ENCODE measurements at regions not wholly inside any gene's neighbourhood (a gene's known extent, or its start where the extent isn't known, plus 50 kb on each side); places are given as distances from the start of the nearest gene placed in this dataset.

DNA sequence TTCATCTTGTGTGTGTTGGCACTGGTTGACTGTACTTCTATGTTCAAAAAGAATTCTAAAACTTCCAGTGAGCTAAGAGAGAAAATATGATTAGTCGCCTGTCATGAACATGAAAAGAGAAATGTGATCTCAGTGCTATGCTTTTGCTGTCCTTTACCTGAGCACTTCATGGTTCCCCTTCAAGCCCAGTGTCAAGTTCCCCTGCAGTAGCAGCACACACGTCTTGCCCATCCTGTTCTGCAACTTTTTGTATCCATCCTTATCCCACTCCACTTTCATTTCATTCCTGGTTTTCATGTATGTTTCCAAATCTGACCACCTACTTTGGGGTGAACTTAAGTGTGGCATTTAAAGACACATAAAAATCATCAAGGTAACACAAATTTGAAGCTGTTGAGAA lies 848.0 kb upstream of the USP15 start:
- BruUV-seq (replicated peaks): no TSS peak
- intact Hi-C loops (cut with micrococcal nuclease; ENCODE audit: unreplicated experiment): no loop called here
- H2AFZ ChIP-seq: no peak overlapping the region
- no peaks in the 10 kb centered on the region for H3F3A ChIP-seq (ENCODE audit: insufficient read depth, low read depth)
- H4K20me1 ChIP-seq (ENCODE audit: insufficient read depth): no peaks in the 10 kb centered on the region
- no peak overlapping the region for H3K4me3 ChIP-seq
- H3K27me3 ChIP-seq (ENCODE audit: insufficient read depth, low read depth): no peaks in the 10 kb centered on the region
- H3K27ac ChIP-seq: no peak overlapping the region
- DNase-seq: no peak
- POLR2A ChIA-PET (ENCODE audit: unreplicated experiment): no interaction called here
- no peaks in the 10 kb centered on the region for H3K36me3 ChIP-seq (ENCODE audit: low read depth)
- TF ChIP-seq, protein P1, sequence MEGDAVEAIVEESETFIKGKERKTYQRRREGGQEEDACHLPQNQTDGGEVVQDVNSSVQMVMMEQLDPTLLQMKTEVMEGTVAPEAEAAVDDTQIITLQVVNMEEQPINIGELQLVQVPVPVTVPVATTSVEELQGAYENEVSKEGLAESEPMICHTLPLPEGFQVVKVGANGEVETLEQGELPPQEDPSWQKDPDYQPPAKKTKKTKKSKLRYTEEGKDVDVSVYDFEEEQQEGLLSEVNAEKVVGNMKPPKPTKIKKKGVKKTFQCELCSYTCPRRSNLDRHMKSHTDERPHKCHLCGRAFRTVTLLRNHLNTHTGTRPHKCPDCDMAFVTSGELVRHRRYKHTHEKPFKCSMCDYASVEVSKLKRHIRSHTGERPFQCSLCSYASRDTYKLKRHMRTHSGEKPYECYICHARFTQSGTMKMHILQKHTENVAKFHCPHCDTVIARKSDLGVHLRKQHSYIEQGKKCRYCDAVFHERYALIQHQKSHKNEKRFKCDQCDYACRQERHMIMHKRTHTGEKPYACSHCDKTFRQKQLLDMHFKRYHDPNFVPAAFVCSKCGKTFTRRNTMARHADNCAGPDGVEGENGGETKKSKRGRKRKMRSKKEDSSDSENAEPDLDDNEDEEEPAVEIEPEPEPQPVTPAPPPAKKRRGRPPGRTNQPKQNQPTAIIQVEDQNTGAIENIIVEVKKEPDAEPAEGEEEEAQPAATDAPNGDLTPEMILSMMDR (conservative IDR thresholded peaks at IDR 0.05): no peak
- TF ChIP-seq EZH2 (IDR thresholded peaks at IDR 0.05; ENCODE audit: low read depth): no peak
- H3K9me3 ChIP-seq (ENCODE audit: insufficient read depth, low read depth): no peaks in the 10 kb centered on the region
- H3K4me1 ChIP-seq (replicated peaks; ENCODE audit: insufficient read depth): no peaks in the 10 kb centered on the region
- H3K9me2 ChIP-seq (ENCODE audit: insufficient read depth): no peaks in the 10 kb centered on the region
- H3K79me2 ChIP-seq (ENCODE audit: low read depth): no peaks in the 10 kb centered on the region
- H3K4me2 ChIP-seq: no peak overlapping the region
- CTCF ChIA-PET: no interaction called here

DNA sequence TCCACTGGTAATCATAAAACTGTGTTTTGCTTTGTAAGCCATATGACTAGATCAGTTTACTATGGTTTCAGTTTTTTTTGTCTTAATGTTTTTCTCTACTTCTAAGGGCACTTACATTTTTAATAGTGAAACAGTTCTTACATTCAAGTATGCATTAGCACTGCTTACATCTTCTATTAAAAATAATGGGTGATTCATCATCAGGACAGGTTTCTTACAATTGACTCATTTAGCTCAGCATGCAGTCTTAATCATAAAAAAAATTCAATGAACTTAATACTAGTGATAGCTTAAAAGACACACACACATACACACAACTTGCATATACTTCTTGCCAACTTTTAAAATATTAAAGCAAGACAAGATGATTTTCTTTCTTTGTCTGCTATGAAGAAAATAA lies 845.7 kb upstream of the USP15 start:
- TF ChIP-seq, protein P1 (conservative IDR thresholded peaks at IDR 0.05): no peak
- no peak for TF ChIP-seq EZH2 (IDR thresholded peaks at IDR 0.05; ENCODE audit: low read depth)
- Histone ChIP-seq H3F3A (ENCODE audit: insufficient read depth, low read depth) (no peaks in the 10 kb centered on the region), H3K9me2 (ENCODE audit: insufficient read depth) (no peaks in the 10 kb centered on the region), H3K36me3 (ENCODE audit: low read depth) (no peaks in the 10 kb centered on the region), H3K9me3 (ENCODE audit: insufficient read depth, low read depth) (no peaks in the 10 kb centered on the region), H3K27me3 (ENCODE audit: insufficient read depth, low read depth) (no peaks in the 10 kb centered on the region), H3K4me2 (no peak overlapping the region), H3K27ac (no peak overlapping the region), H3K79me2 (ENCODE audit: low read depth) (no peaks in the 10 kb centered on the region), H3K4me1 (replicated peaks; ENCODE audit: insufficient read depth) (no peaks in the 10 kb centered on the region), H2AFZ (no peak overlapping the region), H3K4me3 (no peak overlapping the region), H4K20me1 (ENCODE audit: insufficient read depth) (no peaks in the 10 kb centered on the region)
- intact Hi-C loops (cut with micrococcal nuclease; ENCODE audit: unreplicated experiment): no loop called here
- DNase-seq: no peak
- ChIA-PET CTCF (no interaction called here), POLR2A (ENCODE audit: unreplicated experiment) (no interaction called here)
- BruUV-seq (replicated peaks): no TSS peak

DNA sequence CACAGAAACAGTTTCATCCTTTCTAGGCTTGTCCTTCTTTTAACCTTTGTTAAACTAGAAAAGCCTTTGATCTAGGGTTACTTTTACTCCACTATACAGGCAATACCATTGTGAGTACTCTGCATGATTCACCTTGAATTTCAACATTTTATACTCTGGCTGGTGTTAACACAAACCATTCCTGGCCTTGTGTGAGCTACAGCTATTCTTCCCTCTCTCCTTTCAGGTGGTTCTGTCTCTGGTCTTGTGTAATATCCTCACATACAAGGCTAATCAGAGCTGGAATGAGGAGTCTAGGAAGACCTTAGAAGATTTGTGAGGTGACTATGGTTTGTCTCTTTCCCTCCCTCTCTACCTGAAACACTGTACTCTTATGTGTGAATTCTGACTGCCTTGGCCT lies 837.4 kb upstream of the USP15 start:
- no peak overlapping the region for H3K27ac ChIP-seq
- no TSS peak for BruUV-seq (replicated peaks)
- H3K79me2 ChIP-seq (ENCODE audit: low read depth): no peaks in the 10 kb centered on the region
- H3K9me3 ChIP-seq (ENCODE audit: insufficient read depth, low read depth): no peaks in the 10 kb centered on the region
- no peak overlapping the region for H2AFZ ChIP-seq
- TF ChIP-seq, protein P1 (conservative IDR thresholded peaks at IDR 0.05): no peak
- no peak for TF ChIP-seq EZH2 (IDR thresholded peaks at IDR 0.05; ENCODE audit: low read depth)
- no peaks in the 10 kb centered on the region for H3K36me3 ChIP-seq (ENCODE audit: low read depth)
- no peaks in the 10 kb centered on the region for H4K20me1 ChIP-seq (ENCODE audit: insufficient read depth)
- no peak overlapping the region for H3K4me2 ChIP-seq
- ChIA-PET CTCF (no interaction called here), POLR2A (ENCODE audit: unreplicated experiment) (no interaction called here)
- no peaks in the 10 kb centered on the region for H3F3A ChIP-seq (ENCODE audit: insufficient read depth, low read depth)
- H3K9me2 ChIP-seq (ENCODE audit: insufficient read depth): no peaks in the 10 kb centered on the region
- DNase-seq: no peak
- intact Hi-C loops (cut with micrococcal nuclease; ENCODE audit: unreplicated experiment): no loop called here
- H3K4me3 ChIP-seq: no peak overlapping the region
- H3K4me1 ChIP-seq (replicated peaks; ENCODE audit: insufficient read depth): no peaks in the 10 kb centered on the region
- H3K27me3 ChIP-seq (ENCODE audit: insufficient read depth, low read depth): no peaks in the 10 kb centered on the region
